ENCODE measurements at regions not wholly inside any gene's neighbourhood (a gene's known extent, or its start where the extent isn't known, plus 50 kb on each side); places are given as distances from the start of the nearest gene placed in this dataset.
"Not testable (repeated sequence)": the region's sequence is repeated elsewhere in the genome, so short reads cannot be mapped to it uniquely, and the experiment has no call there.

GRCh38 chr4:131764730-131765129 is 1384.4 kb upstream of the PCDH10 start:
- no peak for DNase-seq (ENCODE audit: low spot score)

- not testable (repeated sequence) for DNase-seq (ENCODE audit: low spot score)
Measured at GRCh38 chr4:131774382-131774781, 1374.7 kb upstream of the PCDH10 start.

GRCh38 chr4:131810565-131810964 is 1338.5 kb upstream of the PCDH10 start:
- DNase-seq (ENCODE audit: low spot score): not testable (repeated sequence)
